ENCODE measurements at regions not wholly inside any gene's neighbourhood (a gene's known extent, or its start where the extent isn't known, plus 50 kb on each side); places are given as distances from the start of the nearest gene placed in this dataset.

- no peak for TF ChIP-seq CTCF (IDR thresholded peaks at IDR 0.05 in 4 of 5, conservative IDR thresholded peaks at IDR 0.05 in 1 of 5)
- no peak for TF ChIP-seq POLR2A (IDR thresholded peaks at IDR 0.05)
These were observed 198.4 kb upstream of the KIAA1217 start for GRCh38 chr10:24010436-24010970.

Data from gastrocnemius medialis (tissue), 4 donors.